ENCODE measurements at regions not wholly inside any gene's neighbourhood (a gene's known extent, or its start where the extent isn't known, plus 50 kb on each side); places are given as distances from the start of the nearest gene placed in this dataset.

GRCh38 chr13:86591862-86592261 is 792.6 kb upstream of the SLITRK6 start:
- TF ChIP-seq, protein P1, sequence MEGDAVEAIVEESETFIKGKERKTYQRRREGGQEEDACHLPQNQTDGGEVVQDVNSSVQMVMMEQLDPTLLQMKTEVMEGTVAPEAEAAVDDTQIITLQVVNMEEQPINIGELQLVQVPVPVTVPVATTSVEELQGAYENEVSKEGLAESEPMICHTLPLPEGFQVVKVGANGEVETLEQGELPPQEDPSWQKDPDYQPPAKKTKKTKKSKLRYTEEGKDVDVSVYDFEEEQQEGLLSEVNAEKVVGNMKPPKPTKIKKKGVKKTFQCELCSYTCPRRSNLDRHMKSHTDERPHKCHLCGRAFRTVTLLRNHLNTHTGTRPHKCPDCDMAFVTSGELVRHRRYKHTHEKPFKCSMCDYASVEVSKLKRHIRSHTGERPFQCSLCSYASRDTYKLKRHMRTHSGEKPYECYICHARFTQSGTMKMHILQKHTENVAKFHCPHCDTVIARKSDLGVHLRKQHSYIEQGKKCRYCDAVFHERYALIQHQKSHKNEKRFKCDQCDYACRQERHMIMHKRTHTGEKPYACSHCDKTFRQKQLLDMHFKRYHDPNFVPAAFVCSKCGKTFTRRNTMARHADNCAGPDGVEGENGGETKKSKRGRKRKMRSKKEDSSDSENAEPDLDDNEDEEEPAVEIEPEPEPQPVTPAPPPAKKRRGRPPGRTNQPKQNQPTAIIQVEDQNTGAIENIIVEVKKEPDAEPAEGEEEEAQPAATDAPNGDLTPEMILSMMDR (conservative IDR thresholded peaks at IDR 0.05; ENCODE audit: low read length), result no peak
- no peak for TF ChIP-seq EZH2phosphoT487 (IDR thresholded peaks at IDR 0.05; ENCODE audit: borderline replicate concordance, low read depth, low read length)
